Keratinocyte (primary cell): ENCODE measurements at regions not wholly inside any gene's neighbourhood (a gene's known extent, or its start where the extent isn't known, plus 50 kb on each side); places are given as distances from the start of the nearest gene placed in this dataset.

Source experiments
- DNase-seq: peaks from one replicate; pipeline ENCODE4 v3.0.0-alpha.2; 2011; ENCODE audit warnings: low read depth, missing footprints, low spot score
- FAIRE-seq: peaks from 2 replicates; lab custom pipeline; 2011; peaks lifted over from hg19 to GRCh38; lab: Jason Lieb, UNC
- H2AFZ ChIP-seq: 2 replicates; pipeline ENCODE4 v1.6.0; 2012; ENCODE audit warnings: low read length, control low read depth, inconsistent platforms; ENCODE audit not compliant: control insufficient read depth
- H3K27ac ChIP-seq: 2 replicates; pipeline ENCODE4 v1.5.1; 2011; ENCODE audit warnings: low read length; ENCODE audit not compliant: control insufficient read depth, insufficient read depth
- H3K27me3 ChIP-seq: 3 replicates; pipeline ENCODE4 v1.6.0; 2011; ENCODE audit warnings: low read length; ENCODE audit not compliant: control insufficient read depth, insufficient read depth; ENCODE audit errors: extremely low read depth
- H3K36me3 ChIP-seq, 2 experiments: 2 replicates in 1 of 2; 3 replicates in 1 of 2; pipeline ENCODE4 v1.5.1; 2011; ENCODE audit warnings: low read length in 2 of 2, mild to moderate bottlenecking in 1 of 2; ENCODE audit not compliant: control insufficient read depth in 2 of 2, insufficient read depth in 2 of 2; ENCODE audit errors: extremely low read depth in 1 of 2
- H3K4me1 ChIP-seq: 3 replicates; pipeline ENCODE4 v1.5.1; 2011; ENCODE audit warnings: low read length; ENCODE audit not compliant: control insufficient read depth, insufficient read depth; ENCODE audit errors: extremely low read depth
- H3K4me2 ChIP-seq: 3 replicates; pipeline ENCODE4 v1.6.0; 2011; ENCODE audit warnings: low read depth, low read length; ENCODE audit not compliant: control insufficient read depth, insufficient read depth; ENCODE audit errors: extremely low read depth
- H3K4me3 ChIP-seq, 3 experiments: fragments of 200-600 bp in 1 of 3; sonication (generic) in 1 of 3; 2 replicates in 2 of 3; 3 replicates in 1 of 3; pipeline ENCODE4 v1.5.1; 2011 to 2016; ENCODE audit warnings: low read length in 3 of 3, mild to moderate bottlenecking in 3 of 3, control low read depth in 2 of 3, inconsistent platforms in 1 of 3, low read depth in 1 of 3, mixed read lengths in 1 of 3, mixed run types in 1 of 3, moderate library complexity in 1 of 3; ENCODE audit not compliant: control insufficient read depth in 2 of 3, insufficient read depth in 2 of 3; ENCODE audit errors: extremely low read depth in 1 of 3
- H3K79me2 ChIP-seq: 2 replicates; pipeline ENCODE4 v1.6.0; 2012; ENCODE audit warnings: low read length; ENCODE audit not compliant: control insufficient read depth, insufficient read depth
- H3K9ac ChIP-seq: 3 replicates; pipeline ENCODE4 v1.6.0; 2011; ENCODE audit warnings: low read length; ENCODE audit not compliant: control insufficient read depth, insufficient read depth; ENCODE audit errors: extremely low read depth
- H3K9me1 ChIP-seq: 3 replicates; pipeline ENCODE4 v1.6.0; 2011; ENCODE audit warnings: low read length; ENCODE audit not compliant: control insufficient read depth, insufficient read depth; ENCODE audit errors: extremely low read depth
- H3K9me3 ChIP-seq: 2 replicates; pipeline ENCODE4 v1.5.1; 2012; ENCODE audit warnings: low read depth, low read length; ENCODE audit not compliant: control insufficient read depth
- H4K20me1 ChIP-seq: 3 replicates; pipeline ENCODE4 v1.6.0; 2011; ENCODE audit warnings: low read length; ENCODE audit not compliant: control insufficient read depth, insufficient read depth; ENCODE audit errors: extremely low read depth
- CTCF ChIP-seq, 3 experiments: IDR thresholded peaks in 1 of 3; conservative IDR thresholded peaks in 1 of 3; optimal IDR thresholded peaks in 1 of 3; 2 replicates in 2 of 3; 3 replicates in 1 of 3; pipeline versions ENCODE3 to v1.5.1; 2011; ENCODE audit warnings: low read length in 3 of 3, mild to moderate bottlenecking in 3 of 3, moderate library complexity in 2 of 3, control low read depth in 1 of 3, inconsistent platforms in 1 of 3; ENCODE audit not compliant: insufficient read depth in 2 of 3; ENCODE audit errors: extremely low read depth in 1 of 3
- EZH2 ChIP-seq: IDR thresholded peaks from one replicate; pipeline ENCODE4 v1.6.1; 2012; ENCODE audit warnings: inconsistent platforms, mild to moderate bottlenecking, low read length, moderate library complexity
- dilution Hi-C: fragments of 300-500 bp; cut with MboI; formaldehyde crosslinking; loops from one replicate; pipeline ENCODE4 v1.7.0; 2020; ENCODE audit warnings: low sequenced_read_pairs; ENCODE audit not compliant: extremely low pct_ligation_motif_present

GRCh38 chr17:77893144-77894044 is 65.1 kb upstream of the TNRC6C start:
- Histone ChIP-seq H3K4me2 (no peak overlapping the region), H3K9ac (no peak overlapping the region), H3K4me1 (no peaks in the 10 kb centered on the region), H3K9me1 (no peaks in the 10 kb centered on the region), H3K4me3 (no peak overlapping the region), H3K36me3 (no peaks in the 10 kb centered on the region), H4K20me1 (no peaks in the 10 kb centered on the region), H3K27me3 (peaks cover 13% of the 10 kb centered on the region), H3K79me2 (no peaks in the 10 kb centered on the region), H2AFZ (no peak overlapping the region), H3K27ac (no peak overlapping the region), H3K9me3 (no peaks in the 10 kb centered on the region)
- FAIRE-seq (no peak), DNase-seq (no peak)
- TF ChIP-seq CTCF (optimal IDR thresholded peaks at IDR 0.05 in 1 of 3, IDR thresholded peaks at IDR 0.05 in 1 of 3, conservative IDR thresholded peaks at IDR 0.05 in 1 of 3; ENCODE audit: extremely low read depth in 1 of 3, insufficient read depth in 2 of 3, low read length in 3 of 3) (no peak), EZH2 (no peak)
- dilution Hi-C loops, result no loop called here

- Histone ChIP-seq H3K4me3 (no peak overlapping the region), H4K20me1 (no peaks in the 10 kb centered on the region), H3K36me3 (no peaks in the 10 kb centered on the region), H3K4me1 (no peaks in the 10 kb centered on the region), H3K27me3 (peaks cover 14% of the 10 kb centered on the region), H3K4me2 (no peak overlapping the region), H3K9me1 (no peaks in the 10 kb centered on the region), H3K79me2 (no peaks in the 10 kb centered on the region), H3K27ac (no peak overlapping the region), H3K9me3 (no peaks in the 10 kb centered on the region), H3K9ac (no peak overlapping the region), H2AFZ (no peak overlapping the region)
- FAIRE-seq (no peak), DNase-seq (no peak)
- dilution Hi-C loops, result no loop called here
- TF ChIP-seq EZH2, result no peak
- no peak for TF ChIP-seq CTCF (optimal IDR thresholded peaks at IDR 0.05 in 1 of 3, IDR thresholded peaks at IDR 0.05 in 1 of 3, conservative IDR thresholded peaks at IDR 0.05 in 1 of 3; ENCODE audit: extremely low read depth in 1 of 3, insufficient read depth in 2 of 3, low read length in 3 of 3)
Observed at GRCh38 chr17:77894126-77894956, 64.2 kb upstream of the TNRC6C start.
